Liver (tissue), 3 donors: ENCODE measurements at regions not wholly inside any gene's neighbourhood (a gene's known extent, or its start where the extent isn't known, plus 50 kb on each side); places are given as distances from the start of the nearest gene placed in this dataset.

Source experiments
- TAF1 ChIP-seq: conservative IDR thresholded peaks from 2 replicates; pipeline ENCODE4 v1.6.1; 2016; ENCODE audit warnings: antibody characterized with exemption, mild to moderate bottlenecking
- TF ChIP-seq, protein P1 (sequence below): IDR thresholded peaks from 2 replicates; pipeline ENCODE4 v1.6.1; 2016; ENCODE audit warnings: antibody characterized with exemption
- TF ChIP-seq, protein P2 (sequence below): fragments of 150-350 bp; IDR thresholded peaks from 2 replicates; pipeline ENCODE4 v1.5.1; 2017; ENCODE audit warnings: improper control_type of control experiment, low read depth, low read length; ENCODE audit not compliant: missing input control
- donor health status: healthy.
- donor health status: healthy.

DNA sequence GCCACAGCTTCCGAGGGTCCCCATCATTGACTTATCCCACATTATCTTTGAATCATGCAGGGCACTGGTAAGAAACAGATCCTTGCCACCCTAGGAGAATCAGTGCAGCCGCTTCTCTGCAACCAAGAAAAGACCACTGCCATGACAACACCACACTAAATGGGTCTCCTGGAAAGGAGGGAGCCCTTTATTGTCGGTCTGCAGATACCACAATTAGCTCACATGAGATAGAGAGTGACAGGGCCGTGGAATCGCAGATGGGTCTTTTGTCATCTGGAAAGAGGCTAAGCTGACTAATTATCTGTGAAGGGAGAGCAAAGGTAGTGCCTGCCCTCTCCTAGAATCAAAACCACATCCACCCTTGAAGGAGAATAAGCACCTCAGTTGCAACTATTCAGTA, 178.3 kb upstream of the MYO16 start:
- TF ChIP-seq, protein P1, sequence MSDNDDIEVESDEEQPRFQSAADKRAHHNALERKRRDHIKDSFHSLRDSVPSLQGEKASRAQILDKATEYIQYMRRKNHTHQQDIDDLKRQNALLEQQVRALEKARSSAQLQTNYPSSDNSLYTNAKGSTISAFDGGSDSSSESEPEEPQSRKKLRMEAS: no peak
- TF ChIP-seq, protein P2, sequence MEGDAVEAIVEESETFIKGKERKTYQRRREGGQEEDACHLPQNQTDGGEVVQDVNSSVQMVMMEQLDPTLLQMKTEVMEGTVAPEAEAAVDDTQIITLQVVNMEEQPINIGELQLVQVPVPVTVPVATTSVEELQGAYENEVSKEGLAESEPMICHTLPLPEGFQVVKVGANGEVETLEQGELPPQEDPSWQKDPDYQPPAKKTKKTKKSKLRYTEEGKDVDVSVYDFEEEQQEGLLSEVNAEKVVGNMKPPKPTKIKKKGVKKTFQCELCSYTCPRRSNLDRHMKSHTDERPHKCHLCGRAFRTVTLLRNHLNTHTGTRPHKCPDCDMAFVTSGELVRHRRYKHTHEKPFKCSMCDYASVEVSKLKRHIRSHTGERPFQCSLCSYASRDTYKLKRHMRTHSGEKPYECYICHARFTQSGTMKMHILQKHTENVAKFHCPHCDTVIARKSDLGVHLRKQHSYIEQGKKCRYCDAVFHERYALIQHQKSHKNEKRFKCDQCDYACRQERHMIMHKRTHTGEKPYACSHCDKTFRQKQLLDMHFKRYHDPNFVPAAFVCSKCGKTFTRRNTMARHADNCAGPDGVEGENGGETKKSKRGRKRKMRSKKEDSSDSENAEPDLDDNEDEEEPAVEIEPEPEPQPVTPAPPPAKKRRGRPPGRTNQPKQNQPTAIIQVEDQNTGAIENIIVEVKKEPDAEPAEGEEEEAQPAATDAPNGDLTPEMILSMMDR: no peak
- TF ChIP-seq TAF1: no peak
